WERI-Rb-1 (cell line): ENCODE measurements at regions not wholly inside any gene's neighbourhood (a gene's known extent, or its start where the extent isn't known, plus 50 kb on each side); places are given as distances from the start of the nearest gene placed in this dataset.

Experiments
- DNase-seq: peaks from one replicate; pipeline ENCODE4 v3.0.0-alpha.2; 2020
- H3K27ac ChIP-seq: fragments of 250-450 bp; sonication (Bioruptor Pico); 2 replicates; pipeline ENCODE4 v1.5.1; 2020; ENCODE audit warnings: mild to moderate bottlenecking, moderate library complexity
- H3K27me3 ChIP-seq: fragments of 250-450 bp; sonication (Bioruptor Pico); 2 replicates; pipeline ENCODE4 v1.5.1; 2021; ENCODE audit warnings: mild to moderate bottlenecking, low read depth, moderate library complexity; ENCODE audit not compliant: insufficient read depth, severe bottlenecking
- H3K36me3 ChIP-seq: fragments of 250-450 bp; sonication (Bioruptor Pico); 2 replicates; pipeline ENCODE4 v1.5.1; 2020; ENCODE audit warnings: mild to moderate bottlenecking, moderate library complexity
- H3K4me3 ChIP-seq: 2 replicates; pipeline ENCODE4 v1.5.1; 2011; ENCODE audit warnings: low read depth, mild to moderate bottlenecking, control low read depth, low read length
- H3K9me3 ChIP-seq: fragments of 250-450 bp; sonication (Bioruptor Pico); 2 replicates; pipeline ENCODE4 v1.5.1; 2021; ENCODE audit warnings: mild to moderate bottlenecking, moderate library complexity; ENCODE audit not compliant: severe bottlenecking
- TF ChIP-seq, protein P1 (sequence below): IDR thresholded peaks from 2 replicates; pipeline ENCODE4 v1.5.1; 2011; ENCODE audit warnings: low read depth, mild to moderate bottlenecking, control low read depth, inconsistent platforms, low read length

DNA sequence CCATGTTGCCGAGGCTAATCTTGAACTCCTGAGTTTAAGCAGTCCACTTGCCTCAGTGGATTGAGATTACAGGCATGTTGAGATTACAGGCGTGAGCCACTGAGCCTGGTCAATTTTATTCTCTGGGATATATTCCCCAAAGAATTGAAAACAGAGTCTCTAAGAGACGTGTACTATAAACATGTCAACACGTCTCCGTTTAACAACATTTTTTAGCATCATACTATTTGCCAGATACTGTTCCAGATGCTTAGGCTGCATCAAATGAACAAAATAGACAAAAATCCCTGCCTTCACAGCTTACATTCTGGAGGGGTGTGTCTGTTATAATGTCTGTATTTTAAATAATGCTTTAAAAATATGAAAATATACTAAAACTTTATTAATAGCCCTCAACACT lies 54.1 kb upstream of the PRKG1 start:
- TF ChIP-seq, protein P1, sequence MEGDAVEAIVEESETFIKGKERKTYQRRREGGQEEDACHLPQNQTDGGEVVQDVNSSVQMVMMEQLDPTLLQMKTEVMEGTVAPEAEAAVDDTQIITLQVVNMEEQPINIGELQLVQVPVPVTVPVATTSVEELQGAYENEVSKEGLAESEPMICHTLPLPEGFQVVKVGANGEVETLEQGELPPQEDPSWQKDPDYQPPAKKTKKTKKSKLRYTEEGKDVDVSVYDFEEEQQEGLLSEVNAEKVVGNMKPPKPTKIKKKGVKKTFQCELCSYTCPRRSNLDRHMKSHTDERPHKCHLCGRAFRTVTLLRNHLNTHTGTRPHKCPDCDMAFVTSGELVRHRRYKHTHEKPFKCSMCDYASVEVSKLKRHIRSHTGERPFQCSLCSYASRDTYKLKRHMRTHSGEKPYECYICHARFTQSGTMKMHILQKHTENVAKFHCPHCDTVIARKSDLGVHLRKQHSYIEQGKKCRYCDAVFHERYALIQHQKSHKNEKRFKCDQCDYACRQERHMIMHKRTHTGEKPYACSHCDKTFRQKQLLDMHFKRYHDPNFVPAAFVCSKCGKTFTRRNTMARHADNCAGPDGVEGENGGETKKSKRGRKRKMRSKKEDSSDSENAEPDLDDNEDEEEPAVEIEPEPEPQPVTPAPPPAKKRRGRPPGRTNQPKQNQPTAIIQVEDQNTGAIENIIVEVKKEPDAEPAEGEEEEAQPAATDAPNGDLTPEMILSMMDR = no peak
- no peak overlapping the region for H3K4me3 ChIP-seq
- H3K27ac ChIP-seq = no peak overlapping the region
- H3K9me3 ChIP-seq = no peaks in the 10 kb centered on the region
- no peaks in the 10 kb centered on the region for H3K27me3 ChIP-seq
- DNase-seq = no peak
- H3K36me3 ChIP-seq = no peaks in the 10 kb centered on the region

DNA sequence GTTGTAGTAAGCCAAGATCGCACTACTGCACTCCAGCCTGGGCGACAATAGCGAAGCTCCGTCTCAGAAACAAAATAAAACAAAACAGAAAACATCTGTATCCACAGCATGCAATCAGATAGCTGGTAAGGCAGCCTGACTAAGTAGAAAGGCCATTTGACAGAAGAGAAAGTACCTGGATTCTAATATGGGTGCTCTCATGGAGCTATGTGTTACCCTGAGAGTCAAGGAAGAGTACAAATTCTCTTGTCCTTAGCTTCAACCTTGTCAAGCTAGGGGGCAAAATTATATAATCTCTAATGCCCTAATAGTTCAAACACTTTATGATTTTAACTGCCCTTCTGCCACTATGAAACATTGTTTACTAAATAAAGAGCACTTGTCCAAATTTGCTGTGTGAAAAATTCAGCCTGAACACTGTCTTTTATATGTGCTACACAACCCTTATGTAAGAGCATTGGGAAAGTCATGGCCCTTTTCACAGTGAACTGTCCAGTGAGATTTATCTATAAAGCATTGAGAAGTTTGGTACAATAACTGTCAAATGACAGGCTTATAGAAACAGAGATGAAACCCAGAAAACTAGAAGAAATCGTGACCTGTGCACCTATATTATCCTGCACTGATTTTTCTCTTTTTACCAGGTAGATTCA lies 51.2 kb upstream of the PRKG1 start:
- H3K27ac ChIP-seq = no peak overlapping the region
- no peak for DNase-seq
- no peaks in the 10 kb centered on the region for H3K27me3 ChIP-seq
- TF ChIP-seq, protein P1 = no peak
- H3K9me3 ChIP-seq = no peaks in the 10 kb centered on the region
- H3K36me3 ChIP-seq = no peaks in the 10 kb centered on the region
- H3K4me3 ChIP-seq = no peak overlapping the region

DNA sequence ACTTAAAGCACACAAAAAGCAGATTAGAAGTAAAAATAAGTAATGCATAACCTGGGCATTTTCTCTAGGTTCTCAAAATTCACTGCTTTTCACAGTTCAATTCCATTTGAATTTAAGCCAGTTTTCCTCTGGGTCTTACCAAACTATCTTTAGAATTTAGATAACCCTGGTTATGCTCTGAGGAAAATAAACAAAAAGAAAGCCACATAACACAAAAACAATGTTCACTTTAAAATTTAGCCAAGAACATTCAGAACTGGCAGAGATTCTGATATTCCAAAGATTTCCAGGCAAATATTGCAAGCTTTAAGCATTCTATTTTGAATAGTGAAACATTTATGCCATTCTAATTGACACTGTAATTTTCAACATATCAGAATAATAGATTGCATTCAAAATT lies 50.7 kb upstream of the PRKG1 start:
- Histone ChIP-seq H3K9me3 (no peaks in the 10 kb centered on the region), H3K36me3 (no peaks in the 10 kb centered on the region), H3K27ac (no peak overlapping the region), H3K27me3 (no peaks in the 10 kb centered on the region), H3K4me3 (no peak overlapping the region)
- no peak for DNase-seq
- TF ChIP-seq, protein P1 = no peak
